Activated effector memory CD4-positive, alpha-beta T cell treated with anti-CD3 and anti-CD28 coated beads, Interleukin-2, amount 50 U/mL, for 16 hours (primary cell): ENCODE measurements at regions not wholly inside any gene's neighbourhood (a gene's known extent, or its start where the extent isn't known, plus 50 kb on each side); places are given as distances from the start of the nearest gene placed in this dataset.

ENCODE experiments used
- DNase-seq: peaks from one replicate; pipeline ENCODE4 v3.0.0-alpha.2; 2020

- no peak for DNase-seq
Measured at GRCh38 chr4:140211161-140211560, 57.2 kb upstream of the MAML3 start.

GRCh38 chr4:140208921-140209320 lies 54.9 kb upstream of the MAML3 start:
- DNase-seq: no peak
